ENCODE measurements at regions not wholly inside any gene's neighbourhood (a gene's known extent, or its start where the extent isn't known, plus 50 kb on each side); places are given as distances from the start of the nearest gene placed in this dataset.

DNA sequence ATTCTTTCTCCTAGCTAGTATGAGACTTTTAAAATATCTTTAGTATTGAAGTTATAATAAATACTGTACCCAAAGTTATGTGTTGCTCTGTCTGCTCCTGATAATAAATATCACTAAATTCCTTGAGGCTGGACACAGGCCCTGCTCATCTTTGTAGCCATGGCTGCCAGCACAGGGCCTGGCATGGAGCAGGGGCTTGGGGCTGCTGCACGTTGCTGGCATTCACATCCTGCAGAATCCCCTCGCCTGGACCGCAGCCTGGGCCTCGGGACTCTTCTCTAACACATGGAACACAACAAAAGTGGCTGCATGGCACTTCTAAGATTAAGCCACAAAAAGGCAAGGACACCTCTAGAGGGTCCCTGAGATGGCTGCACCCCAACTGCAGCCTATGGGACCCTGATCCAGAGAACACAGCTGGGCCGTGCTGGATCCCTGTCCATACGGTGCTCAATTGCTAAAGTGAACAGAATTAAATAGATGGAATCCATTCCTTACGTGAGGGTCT, 477.5 kb upstream of the MYT1L start:
- Histone ChIP-seq H3K4me3 (no peak overlapping the region), H3K36me3 (replicated peaks in 1 of 2) (no peaks in the 10 kb centered on the region), H3K27ac (no peak overlapping the region), H3K4me1 (replicated peaks in 1 of 2) (no peaks in the 10 kb centered on the region), H3K27me3 (no peaks in the 10 kb centered on the region), H3K9me3 (replicated peaks in 1 of 3) (no peaks in the 10 kb centered on the region)
- intact Hi-C loops (cut with DNase I) = no loop called here
- WGBS, 4 donors = 50 to 81% (median 71%) methylated on average over 2 to 7 of the region's 7 CpGs
- TF ChIP-seq, protein P1, sequence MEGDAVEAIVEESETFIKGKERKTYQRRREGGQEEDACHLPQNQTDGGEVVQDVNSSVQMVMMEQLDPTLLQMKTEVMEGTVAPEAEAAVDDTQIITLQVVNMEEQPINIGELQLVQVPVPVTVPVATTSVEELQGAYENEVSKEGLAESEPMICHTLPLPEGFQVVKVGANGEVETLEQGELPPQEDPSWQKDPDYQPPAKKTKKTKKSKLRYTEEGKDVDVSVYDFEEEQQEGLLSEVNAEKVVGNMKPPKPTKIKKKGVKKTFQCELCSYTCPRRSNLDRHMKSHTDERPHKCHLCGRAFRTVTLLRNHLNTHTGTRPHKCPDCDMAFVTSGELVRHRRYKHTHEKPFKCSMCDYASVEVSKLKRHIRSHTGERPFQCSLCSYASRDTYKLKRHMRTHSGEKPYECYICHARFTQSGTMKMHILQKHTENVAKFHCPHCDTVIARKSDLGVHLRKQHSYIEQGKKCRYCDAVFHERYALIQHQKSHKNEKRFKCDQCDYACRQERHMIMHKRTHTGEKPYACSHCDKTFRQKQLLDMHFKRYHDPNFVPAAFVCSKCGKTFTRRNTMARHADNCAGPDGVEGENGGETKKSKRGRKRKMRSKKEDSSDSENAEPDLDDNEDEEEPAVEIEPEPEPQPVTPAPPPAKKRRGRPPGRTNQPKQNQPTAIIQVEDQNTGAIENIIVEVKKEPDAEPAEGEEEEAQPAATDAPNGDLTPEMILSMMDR (IDR thresholded peaks at IDR 0.05) = no peak
- no peak for TF ChIP-seq POLR2A (IDR thresholded peaks at IDR 0.05)
- DNase-seq = no peak

DNA sequence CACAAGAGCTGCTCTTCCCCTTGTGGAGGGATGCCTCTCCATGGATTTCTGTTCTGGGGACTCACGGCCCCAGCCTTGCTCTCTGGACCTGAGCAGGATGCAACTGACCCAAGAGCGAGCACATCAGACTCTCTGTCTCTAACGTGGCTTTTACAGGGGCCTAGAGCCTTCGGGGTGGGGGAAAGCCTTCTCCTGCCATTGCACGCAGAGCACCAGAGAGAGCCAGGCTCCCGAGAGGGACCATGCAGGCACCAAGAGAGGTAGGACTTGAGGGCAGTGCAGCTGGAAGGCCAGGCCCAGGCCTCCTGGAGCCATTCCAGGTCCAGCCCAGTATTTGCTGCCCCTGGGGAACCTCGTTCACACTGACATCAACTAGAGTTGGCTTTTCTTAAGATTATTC, 475.6 kb upstream of the MYT1L start:
- Histone ChIP-seq H3K4me1 (replicated peaks in 1 of 2) (no peaks in the 10 kb centered on the region), H3K27me3 (no peaks in the 10 kb centered on the region), H3K4me3 (no peak overlapping the region), H3K27ac (no peak overlapping the region), H3K36me3 (replicated peaks in 1 of 2) (no peaks in the 10 kb centered on the region), H3K9me3 (replicated peaks in 1 of 3) (no peaks in the 10 kb centered on the region)
- TF ChIP-seq, protein P1 (IDR thresholded peaks at IDR 0.05) = no peak
- no peak for TF ChIP-seq POLR2A (IDR thresholded peaks at IDR 0.05)
- no peak for DNase-seq
- intact Hi-C loops (cut with DNase I) = no loop called here
- WGBS, 4 donors = 66 to 83% (median 78%) methylated on average over 5 to 7 of the region's 7 CpGs

DNA sequence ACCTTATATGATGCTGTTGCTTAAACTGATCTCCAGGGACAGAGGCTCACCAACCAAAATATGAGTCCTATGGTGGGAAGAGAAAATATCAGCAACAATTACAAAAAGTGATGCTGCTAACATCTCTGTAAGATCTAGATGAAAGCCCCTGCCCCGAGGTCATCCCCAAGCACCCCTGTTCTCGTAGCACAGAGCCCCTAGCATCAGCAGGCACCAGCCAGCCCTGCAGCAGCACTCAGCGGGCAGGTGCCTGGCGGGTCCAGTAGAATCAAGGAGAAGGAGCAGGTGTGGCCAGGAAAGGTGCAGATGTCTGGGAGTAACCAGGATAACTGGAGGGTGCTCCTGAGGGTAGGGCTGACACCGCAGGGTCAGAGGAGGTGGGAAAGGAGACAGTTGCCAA, 474.2 kb upstream of the MYT1L start:
- no peaks in the 10 kb centered on the region for H3K4me1 ChIP-seq (replicated peaks in 1 of 2)
- H3K27me3 ChIP-seq = no peaks in the 10 kb centered on the region
- no peak for DNase-seq
- WGBS, 4 donors = 74 to 77% (median 76%) methylated on average over 5 of the region's 5 CpGs
- H3K4me3 ChIP-seq = no peak overlapping the region
- no peak for TF ChIP-seq POLR2A (IDR thresholded peaks at IDR 0.05)
- TF ChIP-seq, protein P1 (IDR thresholded peaks at IDR 0.05) = no peak
- H3K27ac ChIP-seq = no peak overlapping the region
- intact Hi-C loops (cut with DNase I) = no loop called here
- H3K36me3 ChIP-seq (replicated peaks in 1 of 2) = no peaks in the 10 kb centered on the region
- H3K9me3 ChIP-seq (replicated peaks in 1 of 3) = no peaks in the 10 kb centered on the region

DNA sequence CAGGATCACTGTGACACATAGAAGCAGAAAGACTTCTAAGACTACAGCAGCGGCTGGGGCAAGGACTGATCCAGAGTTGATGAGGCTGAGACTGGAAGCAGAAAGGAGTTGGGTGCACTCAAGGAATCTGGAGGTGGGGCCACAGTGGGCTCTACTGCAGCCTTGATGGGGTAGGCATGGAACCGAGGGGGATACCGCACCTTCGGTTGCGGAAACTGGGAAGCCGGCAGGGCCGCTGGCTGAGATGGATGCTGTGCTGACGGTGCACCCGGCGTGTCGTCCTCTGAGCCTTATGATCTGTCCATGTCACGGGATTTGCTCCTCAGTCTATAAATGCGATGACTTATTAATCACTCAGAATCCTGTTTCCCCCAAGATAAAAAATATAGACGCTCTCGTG, 473.5 kb upstream of the MYT1L start:
- no peak overlapping the region for H3K4me3 ChIP-seq
- TF ChIP-seq, protein P1 (IDR thresholded peaks at IDR 0.05) = no peak
- TF ChIP-seq POLR2A (IDR thresholded peaks at IDR 0.05) = no peak
- H3K36me3 ChIP-seq (replicated peaks in 1 of 2) = no peaks in the 10 kb centered on the region
- no peak for DNase-seq
- no peak overlapping the region for H3K27ac ChIP-seq
- no peaks in the 10 kb centered on the region for H3K27me3 ChIP-seq
- H3K9me3 ChIP-seq (replicated peaks in 1 of 3) = no peaks in the 10 kb centered on the region
- no peaks in the 10 kb centered on the region for H3K4me1 ChIP-seq (replicated peaks in 1 of 2)
- WGBS, 4 donors = 87 to 95% (median 93%) methylated on average over 15 of the region's 15 CpGs
- intact Hi-C loops (cut with DNase I) = no loop called here
